ELF-1 (cell line): ENCODE measurements at regions not wholly inside any gene's neighbourhood (a gene's known extent, or its start where the extent isn't known, plus 50 kb on each side); places are given as distances from the start of the nearest gene placed in this dataset.

Source experiments
- DNase-seq: peaks from one replicate; pipeline ENCODE4 v3.0.0-alpha.2; 2016; ENCODE audit warnings: low read depth, low spot score

GRCh38 chr2:58878778-58879177 is 637.7 kb upstream of the FANCL start:
- DNase-seq = no peak

DNA sequence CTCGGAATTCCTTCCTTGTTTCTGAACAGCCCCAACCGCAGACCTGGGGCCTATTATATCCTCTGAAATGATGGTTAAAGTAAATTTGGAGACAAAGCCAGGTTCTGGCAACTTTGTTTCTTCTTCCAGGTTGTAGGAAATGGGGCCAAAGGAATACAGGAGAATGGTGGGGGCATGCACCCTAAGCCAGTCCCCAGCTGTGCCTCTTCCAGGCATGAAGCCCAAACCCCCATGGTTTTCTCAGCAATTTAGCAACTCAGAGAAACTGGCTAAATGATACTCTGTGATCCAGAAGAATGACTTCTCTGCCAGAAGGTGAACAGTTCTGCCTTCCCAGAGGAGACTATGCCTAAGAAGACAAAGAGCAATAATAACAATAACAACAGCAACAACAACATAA is 635.0 kb upstream of the FANCL start:
- no peak for DNase-seq

GRCh38 chr2:58875436-58875835 is 634.3 kb upstream of the FANCL start:
- no peak for DNase-seq

DNA sequence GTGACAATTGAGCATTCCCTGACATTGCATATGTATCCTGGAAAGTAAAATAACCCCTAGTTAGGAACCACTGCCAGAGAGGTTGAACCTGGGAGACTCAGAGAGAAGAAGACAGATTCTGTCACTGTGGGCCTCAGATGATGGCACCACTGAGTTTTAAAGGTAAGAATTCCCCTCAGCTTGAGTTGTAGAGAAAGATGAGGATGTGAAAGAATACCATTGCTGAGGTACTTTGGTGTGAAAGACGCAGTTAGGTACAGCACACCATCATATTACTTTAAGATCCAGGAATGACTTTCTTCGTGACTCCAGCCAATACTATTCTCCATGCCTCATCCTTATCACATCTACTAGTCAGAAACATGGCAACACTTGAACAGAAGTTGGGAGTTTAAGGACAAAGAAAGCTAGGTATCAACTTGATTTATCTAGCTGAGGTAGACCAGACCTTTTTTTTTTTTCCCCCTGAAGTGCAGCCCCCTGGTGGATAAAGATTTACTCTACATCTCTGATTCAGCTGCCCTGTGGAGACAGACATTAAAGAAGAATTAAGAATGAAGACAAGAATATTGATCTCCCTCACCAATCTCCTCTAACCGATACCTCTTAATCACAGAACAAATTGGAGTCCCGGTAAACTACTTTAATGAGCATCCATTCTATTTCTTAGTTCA is 630.5 kb upstream of the FANCL start:
- peak; percentile 32 for DNase-seq

DNA sequence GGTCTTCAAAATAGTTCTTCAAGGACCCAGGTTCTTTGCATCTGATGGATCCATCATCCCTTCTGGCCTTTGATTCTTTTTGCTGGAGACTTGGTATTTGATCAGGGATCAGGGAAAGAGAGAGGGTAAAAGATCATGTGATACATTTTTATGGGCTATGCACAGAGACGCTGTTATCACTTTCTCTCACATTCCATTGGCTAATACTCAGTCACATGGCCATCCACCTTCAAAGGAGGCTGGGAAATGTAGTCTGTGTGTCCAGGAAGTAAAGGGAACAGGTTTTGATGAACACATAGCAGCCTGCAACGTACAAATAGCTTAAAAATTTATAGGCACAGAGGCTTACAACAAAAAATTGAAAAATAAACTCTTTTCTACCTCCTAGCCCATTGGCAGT is 629.6 kb upstream of the FANCL start:
- DNase-seq = no peak

DNA sequence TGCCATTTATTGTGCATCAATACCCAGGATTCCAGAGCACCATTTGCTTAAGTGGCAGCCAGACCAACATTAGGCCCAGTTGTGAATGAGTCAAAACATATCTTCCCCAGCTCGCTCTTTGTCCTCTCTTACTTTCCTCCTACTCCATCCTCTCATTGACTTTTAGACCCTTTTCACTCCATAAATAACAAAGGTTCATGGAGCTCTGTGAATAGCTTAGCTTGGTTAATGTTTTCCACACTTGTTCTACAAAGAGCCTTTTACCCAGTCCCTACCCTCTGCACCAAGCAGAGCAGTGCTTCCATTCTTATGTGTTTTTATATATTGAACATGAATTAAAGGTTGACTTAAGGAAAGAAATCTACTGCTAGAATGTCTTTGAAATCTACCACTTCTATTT is 625.8 kb upstream of the FANCL start:
- no peak for DNase-seq

DNA sequence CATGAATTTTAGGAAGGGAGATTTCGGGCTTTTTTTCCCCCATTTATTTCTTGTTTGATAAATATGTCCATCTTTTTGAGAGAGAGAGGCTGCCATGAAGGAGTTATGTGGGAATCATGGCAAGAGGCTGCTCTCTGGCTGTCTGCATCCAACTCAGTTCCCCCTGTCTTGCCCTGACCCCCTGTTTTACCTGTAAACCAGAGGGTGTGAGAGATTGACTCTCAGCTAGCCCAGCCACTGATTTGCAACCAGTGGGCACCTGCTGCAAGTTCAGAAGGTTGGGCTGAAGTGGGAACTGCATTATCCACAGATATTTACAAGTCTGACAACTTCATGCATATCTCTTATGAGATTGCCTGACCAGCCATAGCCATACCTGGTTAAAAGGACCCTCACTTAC is 625.4 kb upstream of the FANCL start:
- no peak for DNase-seq

- peak; percentile 70 for DNase-seq
These were observed 624.9 kb upstream of the FANCL start for GRCh38 chr2:58866040-58866439.

DNA sequence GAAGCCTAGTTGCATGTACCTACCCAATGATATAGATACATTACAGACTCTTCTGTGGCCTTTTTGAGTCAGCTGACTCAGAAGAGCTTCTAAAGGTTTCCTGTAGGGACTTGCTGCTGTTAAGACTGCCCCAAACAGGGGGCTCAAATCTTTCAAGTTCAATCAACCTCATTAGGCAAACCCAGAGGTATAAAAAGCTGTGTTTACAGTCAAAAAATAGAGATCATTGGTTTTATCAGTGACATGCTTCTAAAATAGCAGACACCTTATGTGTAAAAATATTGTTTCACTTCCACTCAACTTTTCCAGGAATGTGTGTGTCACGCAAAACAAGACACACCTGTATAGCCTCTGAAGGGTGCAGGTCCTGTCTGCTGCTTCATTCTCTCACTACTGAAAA is 624.3 kb upstream of the FANCL start:
- no peak for DNase-seq

DNA sequence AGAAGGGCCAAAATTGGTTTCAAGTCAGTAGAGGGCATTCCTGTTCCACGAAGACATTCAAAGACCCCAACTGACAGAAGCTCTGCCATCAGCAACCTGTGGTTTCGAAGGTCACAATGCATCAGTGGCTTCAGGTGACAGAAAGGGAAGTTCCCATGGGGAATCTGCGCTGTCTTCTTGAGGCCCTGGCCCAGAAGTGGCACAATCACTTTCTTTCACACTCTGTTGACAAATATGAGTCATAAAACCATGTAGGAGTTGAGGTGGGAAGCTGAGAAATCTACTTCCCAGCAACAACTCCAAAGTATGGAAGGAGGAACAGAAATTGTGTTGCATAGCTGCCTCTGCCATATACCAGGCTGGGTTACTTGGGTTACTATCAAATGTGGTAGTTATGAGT is 621.1 kb upstream of the FANCL start:
- no peak for DNase-seq

DNA sequence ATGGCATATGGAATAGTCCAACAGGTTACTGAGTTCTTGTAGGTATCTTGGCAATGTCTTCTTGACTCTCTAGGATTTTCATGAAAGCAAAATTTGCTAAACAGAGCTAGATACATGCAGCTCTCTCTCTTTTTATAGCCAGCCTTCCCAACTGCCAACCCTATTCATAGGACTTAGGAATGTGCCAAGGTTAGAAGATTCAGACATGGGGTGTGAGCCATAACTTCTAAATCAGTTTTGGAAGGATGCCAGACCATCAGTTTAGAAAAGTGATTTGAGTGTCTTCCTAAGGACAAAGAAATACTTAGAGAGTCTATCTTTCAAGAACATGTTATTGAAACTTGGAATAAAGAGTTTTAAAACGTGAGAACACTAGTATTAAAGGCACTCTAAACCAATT is 619.5 kb upstream of the FANCL start:
- no peak for DNase-seq

GRCh38 chr2:58856100-58856499 is 615.0 kb upstream of the FANCL start:
- peak; percentile 57 for DNase-seq

DNA sequence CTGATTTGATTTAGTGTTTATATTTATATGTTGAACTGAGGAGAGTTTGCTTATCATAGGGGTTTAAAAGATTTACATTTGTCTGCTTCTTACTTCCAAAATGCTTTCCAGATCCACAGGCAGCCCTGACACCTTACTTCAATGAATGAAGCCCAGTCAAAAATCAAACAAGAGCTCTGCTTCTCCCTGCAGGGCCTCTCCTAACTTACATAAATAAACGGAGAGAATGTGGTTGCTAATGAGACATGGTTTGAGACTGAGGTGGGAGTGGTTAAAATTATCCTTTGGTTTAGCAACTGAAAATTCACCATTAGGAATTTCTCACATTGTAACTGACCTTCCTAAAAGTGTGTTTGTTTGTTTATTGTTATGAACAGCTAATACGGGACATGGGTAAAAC is 612.3 kb upstream of the FANCL start:
- no peak for DNase-seq

DNA sequence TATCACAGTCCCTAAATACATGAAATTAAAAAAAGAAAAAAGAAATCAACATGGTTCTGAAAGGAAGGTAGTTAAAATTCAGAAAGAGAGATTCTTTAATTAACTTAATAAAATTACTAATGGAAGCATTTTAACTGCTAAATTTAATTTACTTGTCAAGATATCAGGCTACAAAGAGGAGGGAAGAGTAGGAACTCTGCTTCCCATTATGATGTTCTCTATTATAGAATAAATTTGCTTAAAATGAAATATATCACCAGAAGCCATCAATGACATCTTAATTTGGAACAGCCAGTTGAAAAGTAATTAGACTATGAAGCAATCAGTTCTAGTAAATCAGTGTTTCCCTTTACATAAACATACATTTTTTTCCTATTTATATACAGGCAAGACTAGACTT is 611.8 kb upstream of the FANCL start:
- no peak for DNase-seq

GRCh38 chr2:58852243-58852642 is 611.1 kb upstream of the FANCL start:
- DNase-seq = no peak

- DNase-seq = no peak
These were observed 610.5 kb upstream of the FANCL start for GRCh38 chr2:58851598-58851997.

- no peak for DNase-seq
These were observed 603.9 kb upstream of the FANCL start for GRCh38 chr2:58845011-58845410.

DNA sequence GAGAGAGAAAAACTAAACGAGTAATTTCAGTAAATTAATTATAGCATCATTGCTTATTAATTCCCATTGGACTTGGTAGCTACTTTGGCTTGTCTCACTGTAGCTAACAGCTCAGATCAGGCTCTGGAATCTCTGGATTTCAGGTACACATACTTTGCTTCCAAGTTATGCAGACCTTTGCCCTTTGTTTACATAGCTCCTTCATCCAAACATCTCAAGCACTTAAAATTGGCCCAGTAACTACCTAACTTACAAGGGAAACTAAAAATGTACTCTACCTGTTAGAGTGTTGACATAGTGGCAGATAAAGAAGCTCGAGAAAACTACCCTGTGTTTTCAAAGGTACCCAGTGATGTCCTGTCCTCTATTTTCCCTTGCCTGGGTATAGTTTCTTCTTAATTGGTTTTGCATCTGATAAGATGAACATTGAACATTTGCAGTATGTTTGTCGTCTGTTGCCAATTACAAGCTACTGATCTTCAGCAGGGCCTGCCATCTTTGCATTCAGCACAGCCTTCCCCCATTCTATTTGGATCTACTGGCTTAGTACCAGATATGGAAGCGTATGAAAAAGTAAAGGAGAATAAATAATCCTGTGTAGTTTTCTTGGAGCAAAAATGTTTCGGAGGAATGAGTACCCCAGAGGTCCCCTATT is 601.5 kb upstream of the FANCL start:
- DNase-seq = peak; percentile 4

- DNase-seq = peak; percentile 76
These were observed 593.3 kb upstream of the FANCL start for GRCh38 chr2:58834404-58834803.

DNA sequence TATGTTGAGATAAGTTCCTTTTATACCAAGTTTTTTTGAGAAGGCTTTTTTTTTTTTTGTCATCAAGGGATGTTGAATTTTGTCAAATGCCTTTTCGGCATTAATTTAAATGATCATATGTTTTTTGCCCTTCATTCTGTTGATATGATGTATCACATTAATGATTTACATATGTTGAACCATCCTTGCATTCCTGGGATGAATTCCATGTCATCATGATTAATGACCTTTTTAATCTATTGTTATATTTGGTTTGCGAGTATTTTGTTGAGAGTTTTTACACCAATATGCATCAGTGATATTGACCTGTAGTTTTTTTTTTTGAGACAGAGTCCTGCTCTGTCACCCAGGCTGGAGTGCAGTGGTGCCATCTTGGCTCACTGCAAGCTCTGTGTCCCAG is 585.7 kb upstream of the FANCL start:
- DNase-seq = no peak

DNA sequence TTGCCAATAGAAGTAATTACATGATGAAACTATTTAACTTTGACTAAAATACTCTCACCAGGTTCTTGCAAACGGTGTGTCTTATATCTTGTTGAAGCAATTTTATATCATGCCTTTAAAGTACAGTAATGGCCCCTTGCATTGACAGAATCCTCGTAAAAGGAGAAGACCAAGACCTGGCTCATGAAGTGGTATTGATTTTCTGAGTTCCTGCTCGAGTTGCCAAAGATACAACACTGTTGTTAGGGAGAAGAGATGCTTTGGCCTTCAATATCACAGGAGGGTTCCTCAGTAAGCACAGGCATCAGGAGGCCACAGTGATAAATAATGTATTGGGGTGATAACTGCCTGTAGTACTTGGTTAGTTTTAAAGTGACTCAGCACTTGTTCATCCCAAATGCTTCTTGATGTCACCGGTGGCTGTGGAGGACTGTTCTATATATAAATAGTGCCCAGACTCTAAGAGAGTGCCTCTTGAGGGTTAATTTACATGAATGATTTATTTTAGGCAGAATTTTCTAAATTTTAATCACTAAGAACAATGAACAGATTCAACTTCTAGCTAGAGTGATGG is 571.7 kb upstream of the FANCL start:
- no peak for DNase-seq

GRCh38 chr2:58805126-58805525 is 564.0 kb upstream of the FANCL start:
- no peak for DNase-seq

DNA sequence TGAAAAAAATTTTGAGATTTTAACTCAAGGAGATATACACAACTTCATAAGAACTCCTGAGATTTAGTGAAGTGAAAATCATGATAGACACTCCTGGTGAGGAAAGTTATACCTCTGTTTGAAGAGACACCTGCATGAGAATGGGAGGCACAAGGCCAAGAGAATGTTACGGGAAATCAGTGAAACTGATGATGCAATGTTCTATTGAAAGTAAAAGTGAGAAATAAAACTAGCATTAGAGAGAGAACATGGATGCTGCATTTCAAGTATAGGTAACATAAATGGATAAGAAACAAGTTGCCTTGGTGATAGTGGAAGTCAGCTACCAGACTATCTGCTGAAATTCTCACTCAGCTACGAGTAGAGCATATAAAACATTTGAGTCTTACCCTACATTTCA is 562.1 kb upstream of the FANCL start:
- no peak for DNase-seq
